A549 (cell line): ENCODE measurements at regions not wholly inside any gene's neighbourhood (a gene's known extent, or its start where the extent isn't known, plus 50 kb on each side); places are given as distances from the start of the nearest gene placed in this dataset.

Experiments
- ATAC-seq, 2 experiments: fragments of 200-7000 bp in 1 of 2; fragments of >200 bp in 1 of 2; cut with Nextera tagmentation in 1 of 2; cut with Tn5 transposase in 1 of 2; 3 replicates each; pipeline versions ENCODE4 v1.8.0 to v1.9.1; 2018 to 2020; ENCODE audit warnings: mild to moderate bottlenecking in 1 of 2, moderate library complexity in 1 of 2
- CTCF ChIA-PET: fragments of 300-600 bp; sonication (Branson Sonifier 250); formaldehyde crosslinking; extraction: SDS; loops from one replicate; lab custom pipeline; 2021; ENCODE audit warnings: antibody characterized with exemption, inconsistent platforms; lab: Yijun Ruan, JAX
- POLR2A ChIA-PET: fragments of 350-600 bp; formaldehyde crosslinking; extraction: SDS; loops from one replicate; lab custom pipeline; 2021; ENCODE audit warnings: antibody characterized with exemption, inconsistent platforms; lab: Yijun Ruan, JAX
- DNase-seq, 2 experiments: peaks; one replicate each; pipeline versions ENCODE4 v3.0.0 to v3.0.0-alpha.2; 2011 to 2016; ENCODE audit warnings: low read depth in 1 of 2, low spot score in 1 of 2
- FAIRE-seq: peaks from 2 replicates; lab custom pipeline; 2011; peaks lifted over from hg19 to GRCh38; lab: Jason Lieb, UNC
- H3K27ac ChIP-seq, 2 experiments: fragments of >200 bp; sonication (Bioruptor Twin); formaldehyde crosslinking; 3 replicates each; pipeline ENCODE4 v1.5.1; 2016 to 2017
- H3K4me1 ChIP-seq: fragments of >200 bp; sonication (Bioruptor Twin); formaldehyde crosslinking; 3 replicates; pipeline ENCODE4 v1.6.1; 2016
- H3K4me2 ChIP-seq: fragments of >200 bp; sonication (Bioruptor Twin); formaldehyde crosslinking; 3 replicates; pipeline ENCODE4 v1.6.1; 2016
- H3K4me3 ChIP-seq: fragments of >200 bp; sonication (Bioruptor Twin); formaldehyde crosslinking; 3 replicates; pipeline ENCODE4 v1.5.1; 2016
- H3K9me3 ChIP-seq: fragments of >200 bp; sonication (Bioruptor Twin); formaldehyde crosslinking; 3 replicates; pipeline ENCODE4 v1.6.1; 2016
- CBX8 ChIP-seq: fragments of 200-600 bp; sonication (generic); IDR thresholded peaks from 2 replicates; pipeline ENCODE4 v1.6.1; 2016
- CEBPB ChIP-seq, 2 experiments: fragments of >200 bp in 1 of 2; sonication (Bioruptor Twin) in 1 of 2; formaldehyde crosslinking in 1 of 2; IDR thresholded peaks; 2 replicates each; pipeline ENCODE4 v1.6.1; 2012 to 2016
- CHD2 ChIP-seq: fragments of 150-350 bp; IDR thresholded peaks from 2 replicates; pipeline ENCODE4 v1.6.1; 2014; ENCODE audit warnings: low read length; ENCODE audit not compliant: partially characterized antibody
- CHD4 ChIP-seq: fragments of 200-600 bp; sonication (generic); IDR thresholded peaks from 2 replicates; pipeline ENCODE4 v1.6.1; 2016; ENCODE audit warnings: antibody characterized with exemption, mild to moderate bottlenecking, borderline replicate concordance
- E2F6 ChIP-seq: IDR thresholded peaks from 2 replicates; pipeline ENCODE4 v1.6.1; 2012; ENCODE audit warnings: low read depth, borderline replicate concordance
- EHMT2 ChIP-seq: fragments of 200-600 bp; sonication (generic); IDR thresholded peaks from 2 replicates; pipeline ENCODE4 v1.6.1; 2016; ENCODE audit warnings: antibody characterized with exemption, low read depth, mild to moderate bottlenecking, moderate library complexity
- ELK1 ChIP-seq: fragments of 150-350 bp; IDR thresholded peaks from 2 replicates; pipeline ENCODE4 v1.6.1; 2014; ENCODE audit warnings: low read depth, mild to moderate bottlenecking, low read length
- EP300 ChIP-seq, 2 experiments: fragments of >200 bp; sonication (Bioruptor Twin); formaldehyde crosslinking; IDR thresholded peaks; 2 replicates in 1 of 2; 3 replicates in 1 of 2; pipeline ENCODE4 v1.6.1; 2016 to 2017
- FOSL2 ChIP-seq, 2 experiments: fragments of 450-650 bp in 1 of 2; fragments of >200 bp in 1 of 2; sonication (Bioruptor Twin) in 1 of 2; formaldehyde crosslinking; IDR thresholded peaks; 2 replicates each; pipeline versions ENCODE4 v1.5.0 to v1.6.1; 2016 to 2020; ENCODE audit warnings: mild to moderate bottlenecking in 1 of 2, moderate library complexity in 1 of 2
- GATA3 ChIP-seq: IDR thresholded peaks from 2 replicates; pipeline ENCODE4 v1.6.1; 2012; ENCODE audit warnings: borderline replicate concordance
- HDAC2 ChIP-seq: fragments of 200-600 bp; sonication (generic); IDR thresholded peaks from 2 replicates; pipeline ENCODE4 v1.6.1; 2016
- HEYL ChIP-seq: fragments of 250-450 bp; sonication (Bioruptor Pico); IDR thresholded peaks from 2 replicates; pipeline ENCODE4 v1.8.0; 2021; ENCODE audit warnings: mild to moderate bottlenecking, moderate library complexity
- HMGXB4 ChIP-seq: fragments of 250-450 bp; sonication (Bioruptor Pico); IDR thresholded peaks from 2 replicates; pipeline ENCODE4 v1.5.0; 2021; ENCODE audit warnings: mild to moderate bottlenecking, moderate library complexity, borderline replicate concordance
- HOXB13 ChIP-seq: fragments of 250-450 bp; sonication (Bioruptor Pico); IDR thresholded peaks from 2 replicates; pipeline ENCODE4 v1.5.0; 2020; ENCODE audit warnings: low read depth, mild to moderate bottlenecking, moderate library complexity
- JUN ChIP-seq, 2 experiments: fragments of >200 bp; sonication (Bioruptor Twin); formaldehyde crosslinking; IDR thresholded peaks; 2 replicates in 1 of 2; 3 replicates in 1 of 2; pipeline ENCODE4 v1.6.1; 2016 to 2017
- JUNB ChIP-seq: fragments of >200 bp; sonication (Bioruptor Twin); formaldehyde crosslinking; IDR thresholded peaks from 2 replicates; pipeline ENCODE4 v1.6.1; 2016
- KDM1A ChIP-seq: fragments of 200-600 bp; sonication (generic); IDR thresholded peaks from 2 replicates; pipeline ENCODE4 v1.6.1; 2016; ENCODE audit warnings: low read depth, mild to moderate bottlenecking
- KDM5A ChIP-seq: fragments of 200-600 bp; sonication (generic); IDR thresholded peaks from 2 replicates; pipeline ENCODE4 v1.6.1; 2016; ENCODE audit warnings: antibody characterized with exemption, mild to moderate bottlenecking
- MAFK ChIP-seq: fragments of 450-650 bp; IDR thresholded peaks from 2 replicates; pipeline ENCODE4 v1.6.1; 2014; ENCODE audit not compliant: partially characterized antibody
- MYC ChIP-seq: IDR thresholded peaks from 2 replicates; pipeline ENCODE4 v1.6.1; 2012; ENCODE audit warnings: mild to moderate bottlenecking, inconsistent platforms, low read length, improper control_type of control experiment, borderline replicate concordance
- NFE2L2 ChIP-seq: fragments of 150-350 bp; conservative IDR thresholded peaks from 2 replicates; pipeline ENCODE4 v1.6.1; 2014; ENCODE audit warnings: low read length
- NPAS2 ChIP-seq: fragments of 250-450 bp; sonication (Bioruptor Pico); IDR thresholded peaks from 2 replicates; pipeline ENCODE4 v1.8.0; 2022; ENCODE audit warnings: mild to moderate bottlenecking, moderate library complexity, borderline replicate concordance
- PHF8 ChIP-seq: fragments of 200-600 bp; sonication (generic); IDR thresholded peaks from 2 replicates; pipeline ENCODE4 v1.6.1; 2016; ENCODE audit warnings: low read depth, mild to moderate bottlenecking, antibody characterized with exemption, moderate library complexity, borderline replicate concordance
- POLR2A ChIP-seq: IDR thresholded peaks from 2 replicates; pipeline ENCODE4 v1.6.1; 2012; ENCODE audit warnings: mild to moderate bottlenecking, low read length
- POLR2AphosphoS2 ChIP-seq: conservative IDR thresholded peaks from 2 replicates; pipeline ENCODE4 v1.6.1; 2012; ENCODE audit warnings: low read length, improper control_type of control experiment, inconsistent platforms
- RAD21 ChIP-seq, 2 experiments: fragments of >200 bp in 1 of 2; sonication (Bioruptor Twin) in 1 of 2; formaldehyde crosslinking in 1 of 2; IDR thresholded peaks in 1 of 2; conservative IDR thresholded peaks in 1 of 2; 2 replicates in 1 of 2; 3 replicates in 1 of 2; pipeline ENCODE4 v1.6.1; 2012 to 2018; ENCODE audit warnings: inconsistent platforms in 1 of 2
- RARB ChIP-seq: fragments of 250-450 bp; sonication (Bioruptor Pico); IDR thresholded peaks from 2 replicates; pipeline ENCODE4 v1.8.0; 2021; ENCODE audit warnings: mild to moderate bottlenecking, moderate library complexity
- SMC3 ChIP-seq: fragments of >200 bp; sonication (Bioruptor Twin); formaldehyde crosslinking; IDR thresholded peaks from 3 replicates; pipeline ENCODE4 v1.6.1; 2018; ENCODE audit warnings: inconsistent platforms
- TP53 ChIP-seq: fragments of 250-450 bp; sonication (Bioruptor Pico); IDR thresholded peaks from 2 replicates; pipeline ENCODE4 v1.5.0; 2021; ENCODE audit warnings: mild to moderate bottlenecking, moderate library complexity
- USF2 ChIP-seq: fragments of 450-650 bp; IDR thresholded peaks from 2 replicates; pipeline ENCODE4 v1.6.1; 2014; ENCODE audit warnings: antibody characterized with exemption
- WGBS: methylation state at CpG from one replicate; pipeline ENCODE4 v1.1.6; 2017; ENCODE audit errors: missing lambda C conversion rate; 5-methylcytosine and 5-hydroxymethylcytosine counted together

- no peak for FAIRE-seq
- TF ChIP-seq JUNB (no peak), KDM1A (no peak), EHMT2 (no peak), EP300 (IDR thresholded peaks at IDR 0.05) (no peak), RARB (CRISPR knock-in tag) (no peak), ELK1 (no peak), PHF8 (no peak), CBX8 (no peak), HDAC2 (no peak), CHD4 (no peak), FOSL2 (IDR thresholded peaks at IDR 0.05) (no peak), FOSL2 (CRISPR knock-in tag; IDR thresholded peaks at IDR 0.05) (no peak), HMGXB4 (no peak), SMC3 (no peak), KDM5A (no peak), RAD21 (conservative IDR thresholded peaks at IDR 0.05 in 1 of 2, IDR thresholded peaks at IDR 0.05 in 1 of 2) (no peak), HOXB13 (CRISPR knock-in tag) (no peak), E2F6 (no peak)
- 28% methylated on average over 3 of the region's 3 CpGs for WGBS
These were observed 654.7 kb upstream of the ARGLU1 start for GRCh38 chr13:107222597-107222996.

GRCh38 chr13:107220245-107220644 lies 652.3 kb upstream of the ARGLU1 start:
- TF ChIP-seq HEYL, result no peak
- no peak for TF ChIP-seq SMC3
- TF ChIP-seq EHMT2, result no peak
- TF ChIP-seq POLR2AphosphoS2, result no peak
- no peak for TF ChIP-seq CEBPB (IDR thresholded peaks at IDR 0.05)
- TF ChIP-seq MYC, result no peak
- TF ChIP-seq NFE2L2, result no peak
- no peak for TF ChIP-seq NPAS2 (CRISPR knock-in tag)
- TF ChIP-seq FOSL2 (IDR thresholded peaks at IDR 0.05), result no peak
- no peak for TF ChIP-seq FOSL2 (CRISPR knock-in tag; IDR thresholded peaks at IDR 0.05)
- no peak for TF ChIP-seq USF2
- TF ChIP-seq GATA3, result no peak
- no peak for TF ChIP-seq CHD4
- no peak for TF ChIP-seq HDAC2
- TF ChIP-seq CHD2, result no peak
- TF ChIP-seq POLR2A, result no peak
- TF ChIP-seq MAFK, result no peak
- no peak for TF ChIP-seq TP53
- TF ChIP-seq JUN (IDR thresholded peaks at IDR 0.05), result no peak
- TF ChIP-seq, all 56 proteins: peak for 0
- Histone ChIP-seq H3K4me2 (no peak overlapping the region), H3K27ac (no peak overlapping the region), H3K9me3 (no peaks in the 10 kb centered on the region), H3K4me1 (no peaks in the 10 kb centered on the region), H3K4me3 (no peak overlapping the region)
- ChIA-PET CTCF (no interaction called here), POLR2A (no interaction called here)
- ATAC-seq, result no peak
- no peak for DNase-seq
- WGBS, result 39% methylated on average over 2 of the region's 2 CpGs
- no peak for FAIRE-seq

More at GRCh38 chr13:107222597-107222996, 654.7 kb upstream of the ARGLU1 start:
- no peaks in the 10 kb centered on the region for H3K4me1 ChIP-seq
- H3K27ac ChIP-seq, result no peak overlapping the region
- H3K4me2 ChIP-seq, result no peak overlapping the region
- ATAC-seq (no peak), DNase-seq (no peak)
- no peak overlapping the region for H3K4me3 ChIP-seq
- ChIA-PET POLR2A (no interaction called here), CTCF (no interaction called here)
- H3K9me3 ChIP-seq, result no peaks in the 10 kb centered on the region
